OCI-LY3 (cell line): ENCODE measurements at regions not wholly inside any gene's neighbourhood (a gene's known extent, or its start where the extent isn't known, plus 50 kb on each side); places are given as distances from the start of the nearest gene placed in this dataset.

Experiments
- CTCF ChIP-seq: fragments of 200-600, 300-600 bp; sonication (generic); IDR thresholded peaks from 2 replicates; pipeline ENCODE4 v1.5.1; 2014; ENCODE audit warnings: antibody characterized with exemption, low read length, low read depth
- EZH2phosphoT487 ChIP-seq: fragments of 200-600 bp; shearing (Covaris generic); IDR thresholded peaks from 2 replicates; pipeline ENCODE4 v1.6.1; 2018; ENCODE audit warnings: antibody characterized with exemption, mixed run types, low read depth

DNA sequence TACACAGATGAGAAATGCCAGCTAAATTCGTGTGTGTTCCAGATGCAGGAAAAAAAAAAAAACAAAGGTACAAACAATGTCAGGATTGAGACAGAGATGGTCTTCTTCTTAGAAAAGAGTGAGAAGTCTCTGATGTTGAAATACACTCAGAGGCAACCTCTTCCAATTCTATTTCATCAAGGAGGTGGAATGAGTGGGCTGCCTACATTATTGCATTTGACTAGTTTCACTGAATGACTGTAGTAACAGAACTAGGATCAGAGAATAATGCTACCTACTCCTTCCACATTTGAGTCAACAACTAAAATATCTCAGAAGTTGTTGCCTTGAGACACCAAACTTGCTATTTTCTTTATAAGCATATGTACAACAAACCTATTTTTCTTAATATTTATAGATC, 1332.2 kb upstream of the FLRT2 start:
- TF ChIP-seq CTCF: no peak
- TF ChIP-seq EZH2phosphoT487: no peak
